ENCODE measurements at regions not wholly inside any gene's neighbourhood (a gene's known extent, or its start where the extent isn't known, plus 50 kb on each side); places are given as distances from the start of the nearest gene placed in this dataset.

DNA sequence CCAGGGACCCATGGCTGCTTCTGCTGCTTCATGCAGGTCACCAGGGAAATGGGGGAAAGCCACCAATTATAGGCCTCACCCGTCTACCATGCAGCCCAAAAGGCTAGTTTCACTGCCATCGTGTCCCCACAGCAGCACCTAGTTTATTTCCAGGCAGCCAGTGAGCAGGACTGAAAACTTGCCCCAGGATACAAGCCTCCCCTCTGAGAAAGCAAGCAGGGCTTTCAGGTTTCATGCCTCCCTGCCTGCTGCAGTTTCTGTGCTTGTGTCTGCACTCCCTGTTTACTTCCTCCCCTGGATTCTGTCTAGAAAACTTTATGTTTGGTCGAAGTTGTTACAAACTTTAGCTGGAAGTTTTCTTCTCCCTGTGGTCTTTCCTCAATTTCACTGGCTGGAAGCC is 319.1 kb downstream of the ANXA1 start:
- DNase-seq = no peak

DNA sequence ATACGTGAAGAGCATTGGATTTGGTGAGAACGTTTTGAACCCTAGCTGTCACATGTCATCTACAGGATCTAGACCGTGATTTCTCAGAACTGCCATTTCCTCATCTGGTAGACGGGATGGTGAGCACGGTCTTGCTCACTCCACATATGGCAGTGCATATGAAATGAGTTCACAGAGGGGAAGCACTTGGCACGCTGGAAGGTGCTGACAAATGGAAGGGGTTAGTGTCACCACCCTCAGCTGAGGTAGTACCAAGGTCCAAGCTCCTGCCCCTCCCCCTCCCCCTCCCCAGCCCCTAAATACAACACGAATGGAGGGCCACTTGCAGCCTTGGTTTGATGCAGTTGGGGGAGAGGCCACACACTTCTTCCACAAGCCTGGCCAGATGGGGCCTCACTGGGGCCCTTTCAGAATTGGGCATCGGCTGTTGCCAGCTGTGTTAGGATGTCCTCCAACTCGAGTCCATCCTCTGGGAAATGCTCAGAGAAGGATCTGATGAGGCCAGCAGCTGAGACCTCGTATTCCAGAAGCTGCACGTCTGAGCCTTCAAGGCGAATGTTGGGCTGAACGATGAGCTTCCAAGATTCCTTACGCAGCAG is 322.4 kb downstream of the ANXA1 start:
- no peak for DNase-seq

DNA sequence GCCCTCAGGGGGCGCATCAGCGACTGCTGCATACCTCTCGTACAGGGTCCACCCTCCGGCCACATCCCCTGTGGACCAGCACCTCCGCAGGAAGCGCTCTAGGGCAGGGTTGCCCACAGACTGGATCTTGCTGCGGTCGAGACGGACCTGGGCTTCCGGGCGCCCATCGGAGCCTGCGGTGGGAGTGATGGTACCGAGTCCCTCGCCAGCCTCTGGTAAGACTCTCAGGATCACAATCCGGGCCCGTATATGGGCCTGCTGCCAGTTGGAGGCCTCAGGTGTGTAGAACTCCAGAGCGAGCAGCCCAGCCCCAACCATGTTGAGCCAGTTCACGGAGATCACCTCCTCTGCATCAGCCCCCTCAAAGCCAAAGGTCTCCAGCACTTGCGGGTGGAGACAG is 323.0 kb downstream of the ANXA1 start:
- DNase-seq = no peak

GRCh38 chr9:73494894-73495293 is 343.2 kb downstream of the ANXA1 start:
- DNase-seq = no peak

GRCh38 chr9:73497796-73498195 is 346.1 kb downstream of the ANXA1 start:
- no peak for DNase-seq

DNA sequence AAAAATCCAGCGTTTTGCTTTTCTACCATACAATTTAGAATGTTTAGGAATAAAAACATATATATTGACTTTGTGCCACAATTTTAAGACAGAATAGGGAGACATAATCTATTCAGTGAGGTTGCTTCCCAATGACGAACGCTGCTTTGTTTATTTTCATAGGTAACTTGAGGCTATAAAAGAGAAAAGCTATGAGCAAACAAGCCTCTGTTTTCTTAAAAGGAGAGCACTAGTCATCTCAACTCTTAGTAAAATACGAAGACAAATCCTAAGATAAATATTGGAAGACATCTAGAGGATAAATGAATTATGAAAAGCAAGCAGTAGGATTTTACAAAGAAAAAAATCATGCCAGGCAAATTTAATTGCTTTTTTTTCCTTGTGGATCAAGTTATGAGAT is 363.6 kb downstream of the ANXA1 start:
- no peak for DNase-seq

DNA sequence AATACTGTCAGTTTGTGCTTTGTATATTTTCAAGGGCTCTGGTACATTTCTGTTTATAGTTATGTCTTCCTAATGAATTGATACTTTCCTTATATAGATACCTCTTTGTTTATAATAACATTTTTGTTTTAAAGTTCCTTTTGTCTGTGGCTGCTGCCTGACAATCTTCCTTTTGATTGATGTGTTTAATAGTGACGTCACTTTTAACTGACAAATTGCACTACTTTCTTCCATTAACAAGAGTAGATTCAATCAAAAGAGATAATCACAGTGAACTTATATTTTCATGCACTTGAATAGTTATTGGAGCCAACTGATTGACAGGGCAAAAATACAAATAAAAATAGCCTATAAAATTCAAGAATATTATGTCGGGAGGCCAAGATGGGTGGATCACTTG is 371.7 kb downstream of the ANXA1 start:
- DNase-seq = no peak

DNA sequence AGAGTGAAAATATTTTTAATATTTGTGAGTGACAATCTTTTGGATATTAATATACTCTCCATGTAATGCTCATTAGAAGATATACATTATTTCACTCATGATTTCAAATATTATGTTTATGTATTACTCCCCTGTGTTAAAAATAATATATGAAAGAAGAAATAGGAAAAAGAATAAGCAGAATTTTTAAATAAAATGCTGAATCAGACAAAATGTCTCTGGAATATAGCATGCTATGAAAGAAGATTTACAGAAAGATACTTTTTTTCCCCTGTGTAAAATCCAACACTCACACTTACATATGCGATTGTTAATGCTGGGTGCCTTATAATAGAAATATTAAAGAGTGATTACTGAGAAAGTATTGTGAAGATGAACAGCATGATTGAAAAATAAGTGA is 373.7 kb downstream of the ANXA1 start:
- DNase-seq = no peak

GRCh38 chr9:73527521-73527920 is 375.9 kb downstream of the ANXA1 start:
- DNase-seq = no peak

DNA sequence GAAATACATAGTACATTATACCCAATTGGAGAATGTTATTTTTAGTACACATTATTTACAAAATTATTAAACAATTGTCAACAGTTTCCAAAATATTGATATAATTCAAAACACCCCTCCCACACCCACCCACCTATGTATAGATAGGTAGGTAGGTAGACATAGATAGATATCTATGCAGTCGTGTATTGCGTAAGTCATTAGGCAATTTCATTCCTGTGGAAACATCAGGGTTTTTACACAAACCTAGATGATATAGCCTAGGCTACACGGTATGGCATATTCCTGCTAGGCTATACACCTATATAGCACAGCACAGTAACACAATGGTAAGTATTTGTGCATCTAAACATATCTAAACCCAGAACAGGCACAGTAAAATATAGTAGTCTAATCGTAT is 377.3 kb downstream of the ANXA1 start:
- no peak for DNase-seq

GRCh38 chr9:73529666-73530065 is 378.0 kb downstream of the ANXA1 start:
- DNase-seq = no peak

DNA sequence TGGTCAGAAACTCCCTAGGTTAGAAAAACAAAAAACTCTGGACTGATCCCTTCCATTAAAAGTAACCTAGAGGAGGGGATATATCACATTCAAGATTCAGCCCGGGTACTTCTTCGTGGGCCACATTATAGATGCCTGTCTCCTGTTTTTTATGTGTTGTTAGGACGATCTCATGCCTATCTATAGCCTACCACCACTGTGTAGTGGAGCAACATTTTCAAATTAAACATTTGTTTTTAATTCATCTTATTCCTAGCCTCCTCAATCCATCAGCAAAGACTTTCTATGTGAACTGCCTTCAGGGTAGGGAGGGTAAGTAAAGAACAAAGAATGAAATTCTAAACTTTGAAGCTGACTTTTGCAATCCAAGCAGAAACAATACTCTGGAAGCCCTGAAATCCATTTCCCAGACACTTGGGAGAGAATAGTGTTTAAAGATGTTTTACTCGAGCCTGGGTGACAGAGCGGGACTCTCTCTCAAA is 379.4 kb downstream of the ANXA1 start:
- no peak for DNase-seq

DNA sequence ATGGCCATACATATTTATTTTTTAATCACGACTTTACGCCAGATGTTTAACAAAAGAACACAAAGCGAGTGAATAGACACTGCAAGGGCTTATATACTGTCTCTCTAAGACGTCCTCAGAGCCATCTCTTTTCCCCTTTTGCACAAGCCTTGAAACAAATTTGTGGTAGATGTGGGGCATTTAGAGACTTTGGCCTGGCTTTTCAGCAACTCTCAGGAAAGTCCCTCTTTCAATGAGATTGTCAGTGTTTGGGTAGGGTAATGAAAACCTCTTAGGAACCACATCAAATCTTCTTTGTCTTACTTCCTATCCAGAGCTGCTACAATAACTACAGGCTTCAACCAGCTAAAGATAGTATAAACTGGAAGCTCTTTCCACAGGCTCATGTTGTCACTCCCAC is 380.0 kb downstream of the ANXA1 start:
- no peak for DNase-seq

- no peak for DNase-seq
These were observed 381.3 kb downstream of the ANXA1 start for GRCh38 chr9:73532985-73533384.

DNA sequence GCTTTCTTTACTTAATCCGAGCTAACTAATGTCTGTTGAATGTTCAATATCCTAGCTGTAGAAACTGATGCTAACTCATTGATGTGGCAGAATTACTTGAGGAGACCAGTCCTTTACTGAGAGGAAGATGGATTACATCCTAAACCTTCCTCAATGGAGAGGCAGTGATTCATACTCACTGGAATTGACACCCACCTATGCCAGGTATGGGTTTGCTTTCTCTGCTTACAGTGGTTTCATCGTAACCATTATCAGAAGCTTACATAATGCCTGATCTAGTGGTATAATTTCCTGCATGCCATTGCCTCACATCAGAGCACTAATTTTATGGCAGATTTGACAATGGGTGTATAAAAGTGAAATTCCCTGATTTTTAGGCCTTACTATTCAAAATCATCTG is 384.7 kb downstream of the ANXA1 start:
- DNase-seq = no peak

DNA sequence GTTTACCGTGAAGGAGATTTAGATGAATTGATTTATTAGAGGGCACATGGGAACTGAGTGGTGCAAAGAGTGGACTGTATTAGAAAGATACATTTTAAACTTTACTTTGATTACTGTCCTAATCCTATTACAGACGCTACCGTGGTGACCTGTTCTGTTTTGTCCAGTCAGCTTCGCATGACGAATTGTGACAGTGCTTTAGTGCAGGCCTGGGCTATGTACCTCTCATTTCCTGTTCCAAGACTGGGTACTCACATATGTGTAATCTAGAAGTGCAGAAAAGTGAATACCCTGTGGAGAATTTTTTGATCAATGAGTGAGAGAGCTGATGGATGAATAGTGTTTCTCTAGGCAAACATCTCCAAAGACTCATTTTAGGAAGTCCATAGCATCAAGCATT is 385.9 kb downstream of the ANXA1 start:
- no peak for DNase-seq

GRCh38 chr9:73539881-73540390 is 388.3 kb downstream of the ANXA1 start:
- DNase-seq = no peak

GRCh38 chr9:73541923-73542322 is 390.3 kb downstream of the ANXA1 start:
- DNase-seq = no peak

DNA sequence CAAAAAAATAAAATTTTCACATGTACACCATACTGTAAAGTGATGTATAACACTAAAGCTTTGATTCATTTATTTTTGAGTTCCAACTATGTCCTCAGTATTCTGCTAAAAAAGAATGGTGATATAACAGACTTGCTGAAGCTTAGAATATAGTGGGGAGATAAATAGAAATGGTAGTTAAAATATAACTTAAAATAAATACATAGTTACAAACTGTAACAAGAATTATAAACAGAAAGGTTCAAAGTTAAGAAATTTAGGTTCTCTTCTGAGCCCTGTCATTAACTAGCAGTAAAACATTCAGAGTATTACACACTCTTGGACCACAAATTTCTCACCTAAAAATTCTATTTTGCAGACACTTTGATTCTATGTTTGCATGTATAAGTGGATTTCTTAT is 392.1 kb downstream of the ANXA1 start:
- DNase-seq = no peak

GRCh38 chr9:73548201-73548600 is 396.5 kb downstream of the ANXA1 start:
- DNase-seq = no peak

GRCh38 chr9:73549991-73550390 is 398.3 kb downstream of the ANXA1 start:
- no peak for DNase-seq

GRCh38 chr9:73553295-73553694 is 401.6 kb downstream of the ANXA1 start:
- no peak for DNase-seq

- no peak for DNase-seq
These were observed 406.8 kb downstream of the ANXA1 start for GRCh38 chr9:73558471-73558870.

DNA sequence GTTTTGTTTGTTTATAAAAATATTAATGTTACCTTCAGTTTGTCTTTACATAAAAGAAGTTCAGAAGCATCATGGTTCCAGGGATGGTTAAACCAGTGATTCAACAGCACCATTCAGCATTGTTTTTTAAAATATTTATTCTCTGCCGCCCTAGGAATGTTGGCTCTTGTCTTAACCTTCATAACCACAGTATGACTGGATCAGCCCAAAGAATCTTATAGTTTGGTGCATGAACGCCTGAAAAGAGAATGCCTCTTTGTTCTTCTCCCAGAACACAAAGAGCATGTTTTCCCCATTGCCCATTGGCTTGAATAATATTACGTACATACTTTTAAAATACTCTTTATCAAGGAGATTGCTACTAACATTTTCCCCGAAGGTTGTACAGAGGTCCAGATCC is 413.4 kb downstream of the ANXA1 start:
- no peak for DNase-seq

- no peak for DNase-seq
These were observed 414.3 kb downstream of the ANXA1 start for GRCh38 chr9:73565833-73566465.
